Keratinocyte (primary cell): ENCODE measurements at regions not wholly inside any gene's neighbourhood (a gene's known extent, or its start where the extent isn't known, plus 50 kb on each side); places are given as distances from the start of the nearest gene placed in this dataset.

ENCODE experiments used
- DNase-seq: peaks from one replicate; pipeline ENCODE4 v3.0.0-alpha.2; 2011; ENCODE audit warnings: low read depth, missing footprints, low spot score
- FAIRE-seq: peaks from 2 replicates; lab custom pipeline; 2011; peaks lifted over from hg19 to GRCh38; lab: Jason Lieb, UNC
- H2AFZ ChIP-seq: 2 replicates; pipeline ENCODE4 v1.6.0; 2012; ENCODE audit warnings: low read length, control low read depth, inconsistent platforms; ENCODE audit not compliant: control insufficient read depth
- H3K27ac ChIP-seq: 2 replicates; pipeline ENCODE4 v1.5.1; 2011; ENCODE audit warnings: low read length; ENCODE audit not compliant: control insufficient read depth, insufficient read depth
- H3K27me3 ChIP-seq: 3 replicates; pipeline ENCODE4 v1.6.0; 2011; ENCODE audit warnings: low read length; ENCODE audit not compliant: control insufficient read depth, insufficient read depth; ENCODE audit errors: extremely low read depth
- H3K36me3 ChIP-seq, 2 experiments: 2 replicates in 1 of 2; 3 replicates in 1 of 2; pipeline ENCODE4 v1.5.1; 2011; ENCODE audit warnings: low read length in 2 of 2, mild to moderate bottlenecking in 1 of 2; ENCODE audit not compliant: control insufficient read depth in 2 of 2, insufficient read depth in 2 of 2; ENCODE audit errors: extremely low read depth in 1 of 2
- H3K4me1 ChIP-seq: 3 replicates; pipeline ENCODE4 v1.5.1; 2011; ENCODE audit warnings: low read length; ENCODE audit not compliant: control insufficient read depth, insufficient read depth; ENCODE audit errors: extremely low read depth
- H3K4me2 ChIP-seq: 3 replicates; pipeline ENCODE4 v1.6.0; 2011; ENCODE audit warnings: low read depth, low read length; ENCODE audit not compliant: control insufficient read depth, insufficient read depth; ENCODE audit errors: extremely low read depth
- H3K4me3 ChIP-seq, 3 experiments: fragments of 200-600 bp in 1 of 3; sonication (generic) in 1 of 3; 2 replicates in 2 of 3; 3 replicates in 1 of 3; pipeline ENCODE4 v1.5.1; 2011 to 2016; ENCODE audit warnings: low read length in 3 of 3, mild to moderate bottlenecking in 3 of 3, control low read depth in 2 of 3, inconsistent platforms in 1 of 3, low read depth in 1 of 3, mixed read lengths in 1 of 3, mixed run types in 1 of 3, moderate library complexity in 1 of 3; ENCODE audit not compliant: control insufficient read depth in 2 of 3, insufficient read depth in 2 of 3; ENCODE audit errors: extremely low read depth in 1 of 3
- H3K79me2 ChIP-seq: 2 replicates; pipeline ENCODE4 v1.6.0; 2012; ENCODE audit warnings: low read length; ENCODE audit not compliant: control insufficient read depth, insufficient read depth
- H3K9ac ChIP-seq: 3 replicates; pipeline ENCODE4 v1.6.0; 2011; ENCODE audit warnings: low read length; ENCODE audit not compliant: control insufficient read depth, insufficient read depth; ENCODE audit errors: extremely low read depth
- H3K9me1 ChIP-seq: 3 replicates; pipeline ENCODE4 v1.6.0; 2011; ENCODE audit warnings: low read length; ENCODE audit not compliant: control insufficient read depth, insufficient read depth; ENCODE audit errors: extremely low read depth
- H3K9me3 ChIP-seq: 2 replicates; pipeline ENCODE4 v1.5.1; 2012; ENCODE audit warnings: low read depth, low read length; ENCODE audit not compliant: control insufficient read depth
- H4K20me1 ChIP-seq: 3 replicates; pipeline ENCODE4 v1.6.0; 2011; ENCODE audit warnings: low read length; ENCODE audit not compliant: control insufficient read depth, insufficient read depth; ENCODE audit errors: extremely low read depth
- CTCF ChIP-seq, 3 experiments: IDR thresholded peaks in 1 of 3; conservative IDR thresholded peaks in 1 of 3; optimal IDR thresholded peaks in 1 of 3; 2 replicates in 2 of 3; 3 replicates in 1 of 3; pipeline versions ENCODE3 to v1.5.1; 2011; ENCODE audit warnings: low read length in 3 of 3, mild to moderate bottlenecking in 3 of 3, moderate library complexity in 2 of 3, control low read depth in 1 of 3, inconsistent platforms in 1 of 3; ENCODE audit not compliant: insufficient read depth in 2 of 3; ENCODE audit errors: extremely low read depth in 1 of 3
- EZH2 ChIP-seq: IDR thresholded peaks from one replicate; pipeline ENCODE4 v1.6.1; 2012; ENCODE audit warnings: inconsistent platforms, mild to moderate bottlenecking, low read length, moderate library complexity
- dilution Hi-C: fragments of 300-500 bp; cut with MboI; formaldehyde crosslinking; loops from one replicate; pipeline ENCODE4 v1.7.0; 2020; ENCODE audit warnings: low sequenced_read_pairs; ENCODE audit not compliant: extremely low pct_ligation_motif_present

- no peak for FAIRE-seq
- H3K4me1 ChIP-seq: no peaks in the 10 kb centered on the region
- DNase-seq: no peak
- H3K4me3 ChIP-seq: no peak overlapping the region
- no peaks in the 10 kb centered on the region for H3K9me3 ChIP-seq
- dilution Hi-C loops: no loop called here
- H3K9ac ChIP-seq: no peak overlapping the region
- TF ChIP-seq CTCF (optimal IDR thresholded peaks at IDR 0.05 in 1 of 3, IDR thresholded peaks at IDR 0.05 in 1 of 3, conservative IDR thresholded peaks at IDR 0.05 in 1 of 3; ENCODE audit: extremely low read depth in 1 of 3, insufficient read depth in 2 of 3, low read length in 3 of 3): no peak
- no peak for TF ChIP-seq EZH2
- no peak overlapping the region for H2AFZ ChIP-seq
- H3K9me1 ChIP-seq: no peaks in the 10 kb centered on the region
- no peak overlapping the region for H3K4me2 ChIP-seq
- no peaks in the 10 kb centered on the region for H3K36me3 ChIP-seq
- no peaks in the 10 kb centered on the region for H3K27me3 ChIP-seq
- H3K79me2 ChIP-seq: no peaks in the 10 kb centered on the region
- no peaks in the 10 kb centered on the region for H4K20me1 ChIP-seq
- no peak overlapping the region for H3K27ac ChIP-seq
Observed at GRCh38 chr12:13780453-13780852, 200.9 kb downstream of the GRIN2B start.

GRCh38 chr12:13777374-13777773 lies 204.0 kb downstream of the GRIN2B start:
- Histone ChIP-seq H3K36me3 (no peaks in the 10 kb centered on the region), H3K9me3 (no peaks in the 10 kb centered on the region), H3K27me3 (no peaks in the 10 kb centered on the region), H3K4me2 (no peak overlapping the region), H4K20me1 (no peaks in the 10 kb centered on the region), H3K9me1 (no peaks in the 10 kb centered on the region), H3K4me1 (no peaks in the 10 kb centered on the region), H3K79me2 (no peaks in the 10 kb centered on the region), H3K9ac (no peak overlapping the region), H2AFZ (no peak overlapping the region), H3K27ac (no peak overlapping the region), H3K4me3 (no peak overlapping the region)
- dilution Hi-C loops: no loop called here
- TF ChIP-seq EZH2: no peak
- TF ChIP-seq CTCF (optimal IDR thresholded peaks at IDR 0.05 in 1 of 3, IDR thresholded peaks at IDR 0.05 in 1 of 3, conservative IDR thresholded peaks at IDR 0.05 in 1 of 3; ENCODE audit: extremely low read depth in 1 of 3, insufficient read depth in 2 of 3, low read length in 3 of 3): no peak
- FAIRE-seq (no peak), DNase-seq (no peak)
